Fibroblast of gingiva (primary cell): ENCODE measurements at regions not wholly inside any gene's neighbourhood (a gene's known extent, or its start where the extent isn't known, plus 50 kb on each side); places are given as distances from the start of the nearest gene placed in this dataset.
"Not testable (repeated sequence)": the region's sequence is repeated elsewhere in the genome, so short reads cannot be mapped to it uniquely, and the experiment has no call there.

Experiments
- DNase-seq: peaks from one replicate; pipeline ENCODE4 v3.0.0-alpha.2; 2011; ENCODE audit warnings: low read depth

DNA sequence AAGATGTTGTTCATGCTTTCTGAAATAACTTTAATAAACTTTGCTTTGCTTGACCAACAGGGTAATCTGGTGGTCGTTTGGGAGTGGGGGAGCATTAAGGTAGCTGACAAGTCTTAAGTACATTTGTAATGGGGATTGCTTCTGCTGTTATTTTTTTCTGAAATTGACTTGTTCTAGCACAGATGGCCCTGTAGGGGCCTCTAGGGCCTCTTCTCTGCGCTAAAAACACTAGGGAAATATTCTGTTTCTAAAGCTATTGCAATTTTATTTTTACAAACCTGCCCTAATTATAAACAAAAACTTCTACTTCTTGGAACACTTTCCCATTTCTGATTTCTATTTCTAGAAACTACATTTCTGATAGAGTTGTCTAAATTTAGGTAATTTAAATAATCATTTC lies 191.3 kb upstream of the KCNJ3 start:
- no peak for DNase-seq

DNA sequence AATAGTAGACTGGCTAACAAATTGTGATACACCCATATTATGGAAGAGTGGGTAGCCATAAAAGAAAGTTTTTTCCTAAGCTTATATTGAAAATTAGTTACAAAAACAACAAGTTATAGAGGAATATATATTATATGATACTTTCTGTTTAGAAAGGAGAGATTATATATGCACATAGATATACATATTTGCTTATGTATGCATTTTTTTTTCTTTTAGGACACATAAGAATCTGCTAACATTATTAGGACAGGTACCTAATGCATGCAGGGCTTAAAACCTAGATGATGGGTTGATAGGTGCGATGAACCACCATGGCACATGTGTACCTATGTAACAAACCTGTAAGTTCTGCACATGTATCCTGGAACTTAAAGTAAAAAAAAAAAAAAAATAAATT lies 179.6 kb upstream of the KCNJ3 start:
- no peak for DNase-seq

- DNase-seq, result not testable (repeated sequence)
Measured at GRCh38 chr2:154520951-154521350, 177.5 kb upstream of the KCNJ3 start.

- DNase-seq, result no peak
Measured at GRCh38 chr2:154526234-154526633, 172.3 kb upstream of the KCNJ3 start.

DNA sequence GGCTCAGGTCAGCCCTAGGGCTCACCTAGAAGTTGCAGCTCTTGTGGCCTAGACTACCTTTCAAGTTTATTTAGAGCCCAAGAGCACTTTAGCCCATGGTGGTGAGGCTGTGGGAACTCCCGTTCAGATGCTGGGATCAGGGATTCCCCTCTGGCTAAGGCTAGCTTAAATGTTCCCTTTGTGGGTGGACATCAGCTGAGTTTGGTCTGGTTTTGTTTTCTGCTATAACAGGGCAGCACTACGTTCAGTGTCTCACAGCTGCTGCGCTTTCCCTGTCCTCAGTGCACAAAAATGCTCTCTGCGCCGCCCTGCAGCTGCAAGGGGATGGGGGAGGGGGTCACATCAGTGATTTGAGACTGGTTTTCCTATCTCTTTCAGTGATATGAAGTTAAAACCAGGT lies 170.5 kb upstream of the KCNJ3 start:
- DNase-seq, result no peak

DNA sequence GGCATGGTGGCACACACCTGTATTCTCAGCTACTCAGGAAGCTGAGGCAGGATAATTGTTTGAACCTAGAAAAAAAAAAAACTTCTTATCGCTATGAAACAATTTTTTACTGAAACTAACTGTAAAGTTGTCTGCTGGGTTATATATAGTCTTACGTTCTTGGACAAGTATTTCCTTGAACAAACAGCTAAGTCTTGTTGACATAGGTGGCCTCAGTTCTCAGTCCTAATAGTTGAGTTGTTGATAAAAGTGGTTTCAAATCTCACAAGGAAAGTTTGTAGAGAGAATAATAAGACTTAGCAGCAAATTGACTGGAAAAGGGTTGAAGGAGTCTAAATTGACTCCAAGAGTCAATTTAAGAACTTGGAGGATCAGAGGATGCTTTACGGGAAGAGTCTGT lies 166.5 kb upstream of the KCNJ3 start:
- no peak for DNase-seq

GRCh38 chr2:154532763-154533162 lies 165.7 kb upstream of the KCNJ3 start:
- DNase-seq, result no peak

DNA sequence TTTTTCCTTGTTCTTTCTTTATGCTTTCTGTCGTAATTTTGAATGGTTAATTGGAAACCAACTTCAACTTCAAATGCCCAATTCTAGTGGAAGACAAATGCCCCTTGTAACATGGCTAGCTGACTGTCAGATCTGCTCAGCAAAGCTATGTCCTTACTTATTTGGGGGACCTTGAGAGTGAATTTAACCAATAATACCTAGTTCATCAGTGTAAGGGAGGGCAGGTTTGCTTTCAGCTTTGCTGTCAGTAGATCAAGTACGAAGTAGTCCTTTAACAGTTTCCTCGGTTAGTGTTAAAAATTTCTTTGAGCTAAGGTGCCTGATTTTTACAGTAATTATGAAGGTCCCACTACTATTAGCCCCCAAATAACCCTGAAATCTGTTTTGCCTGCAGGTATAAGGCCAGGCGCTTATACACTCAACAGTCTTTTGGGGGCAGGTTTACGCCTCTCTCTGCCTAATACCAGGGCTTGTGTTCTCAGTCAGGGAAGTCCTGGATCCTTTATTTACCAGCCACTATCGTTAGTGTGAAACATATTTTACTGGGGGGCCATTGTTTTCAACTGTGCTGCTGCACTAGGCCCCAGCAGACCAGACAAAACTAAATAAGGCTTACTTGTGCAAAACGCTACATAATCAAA lies 165.1 kb upstream of the KCNJ3 start:
- DNase-seq, result no peak

GRCh38 chr2:154537024-154537423 lies 161.5 kb upstream of the KCNJ3 start:
- no peak for DNase-seq

DNA sequence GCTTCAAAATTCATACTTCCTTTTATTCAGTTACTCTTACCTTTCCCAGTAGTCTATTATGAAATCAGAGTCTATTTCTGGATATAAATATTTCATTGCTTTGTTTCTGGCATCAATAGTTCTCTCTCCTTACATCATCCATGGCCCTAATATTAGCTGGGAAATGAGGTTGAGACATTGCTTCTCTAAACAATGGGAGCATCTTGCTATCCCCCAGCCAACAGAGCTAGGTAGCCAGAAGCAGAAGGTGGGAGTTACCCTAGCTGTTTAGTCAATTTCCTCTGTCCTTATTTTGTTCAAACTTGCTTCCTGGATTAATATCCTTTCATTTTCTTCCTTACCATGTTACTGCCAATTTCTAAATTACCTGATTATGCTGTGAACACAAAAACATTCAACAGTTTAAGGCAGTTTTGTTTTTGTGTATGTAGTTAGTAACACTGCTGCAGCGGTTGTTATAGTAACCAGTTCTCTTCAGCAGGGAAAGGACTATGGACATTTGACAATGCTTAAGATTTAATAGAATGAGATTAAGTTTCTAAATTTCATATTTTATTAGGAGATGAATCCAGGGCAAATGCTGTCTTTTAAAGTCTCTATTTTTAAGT lies 160.5 kb upstream of the KCNJ3 start:
- no peak for DNase-seq

DNA sequence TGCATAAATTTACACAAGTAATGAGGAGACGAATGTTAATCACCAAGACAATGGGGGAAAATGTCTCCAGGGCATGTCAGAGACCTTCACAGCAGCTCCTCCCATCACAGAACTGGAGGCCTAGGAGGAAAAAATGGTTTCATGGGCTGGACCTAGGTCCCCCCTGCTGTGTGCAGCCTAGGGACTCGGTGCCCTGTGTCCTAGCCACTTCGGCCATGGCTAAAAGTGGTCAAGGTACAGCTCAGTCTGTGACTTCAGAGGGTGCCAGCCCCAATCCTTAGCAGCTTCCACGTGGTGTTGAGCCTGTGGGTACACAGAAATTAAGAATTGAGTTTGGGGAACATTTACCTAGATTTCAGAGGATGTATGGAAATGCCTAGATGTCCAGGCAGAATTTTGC lies 152.2 kb upstream of the KCNJ3 start:
- no peak for DNase-seq

- DNase-seq, result no peak
Measured at GRCh38 chr2:154549869-154550268, 148.6 kb upstream of the KCNJ3 start.

DNA sequence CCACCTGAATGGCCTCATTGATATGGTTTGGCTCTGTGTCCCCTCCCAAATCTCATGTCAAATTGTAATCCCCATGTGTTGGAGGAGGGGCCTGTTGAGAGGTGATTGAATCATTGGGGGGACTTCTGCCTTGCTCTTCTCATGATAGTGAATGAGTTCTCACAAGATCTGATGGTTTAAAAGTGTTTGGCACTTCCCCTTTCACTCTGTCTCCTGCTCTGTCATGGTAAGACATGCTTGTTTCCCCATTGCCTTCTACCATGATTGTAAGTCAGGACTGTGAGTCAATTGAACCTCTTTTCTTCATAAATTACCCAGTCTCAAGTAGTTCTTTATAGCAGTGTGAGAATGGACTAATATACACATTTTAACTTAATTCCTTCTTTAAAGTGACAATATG lies 146.8 kb upstream of the KCNJ3 start:
- no peak for DNase-seq

- DNase-seq, result no peak
Measured at GRCh38 chr2:154554046-154554445, 144.4 kb upstream of the KCNJ3 start.

DNA sequence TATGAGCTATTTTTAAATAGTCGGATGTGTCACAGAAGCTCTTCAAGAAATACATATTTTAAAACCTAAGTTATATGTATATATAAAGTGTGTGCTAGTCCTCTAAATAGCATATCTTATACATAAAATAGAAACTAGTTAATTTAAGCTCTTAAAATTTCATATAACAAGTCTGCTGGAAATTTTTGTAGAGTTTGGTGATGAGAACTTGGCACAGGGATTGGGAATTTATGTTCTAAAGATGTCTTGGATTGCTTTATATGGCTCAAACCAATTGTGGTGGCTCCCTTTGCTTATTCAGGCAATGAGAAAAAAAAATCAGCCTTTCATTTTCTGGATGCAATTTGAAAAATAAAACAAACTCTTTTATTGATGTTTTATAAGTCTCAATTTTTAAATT lies 142.8 kb upstream of the KCNJ3 start:
- no peak for DNase-seq

DNA sequence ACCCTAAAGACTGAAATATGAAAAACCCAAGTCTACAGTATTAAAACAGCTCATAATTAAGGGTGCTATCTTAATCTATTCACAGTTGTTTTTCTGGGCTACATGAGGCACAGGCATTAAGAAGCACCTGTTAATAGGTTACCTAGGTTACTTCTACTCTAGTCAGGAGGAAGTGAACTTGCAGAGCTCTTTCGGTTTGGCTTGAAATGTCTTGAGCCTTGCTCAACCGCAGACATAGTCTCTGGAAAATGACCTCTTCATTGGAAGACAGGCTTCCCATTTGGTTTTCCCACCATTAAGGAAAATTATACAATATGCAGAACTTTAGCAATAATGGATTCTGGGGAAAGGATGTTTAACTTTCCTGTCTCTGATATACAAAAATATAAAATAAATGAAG lies 142.3 kb upstream of the KCNJ3 start:
- no peak for DNase-seq

GRCh38 chr2:154556607-154557006 lies 141.9 kb upstream of the KCNJ3 start:
- no peak for DNase-seq

GRCh38 chr2:154557906-154558305 lies 140.6 kb upstream of the KCNJ3 start:
- no peak for DNase-seq

DNA sequence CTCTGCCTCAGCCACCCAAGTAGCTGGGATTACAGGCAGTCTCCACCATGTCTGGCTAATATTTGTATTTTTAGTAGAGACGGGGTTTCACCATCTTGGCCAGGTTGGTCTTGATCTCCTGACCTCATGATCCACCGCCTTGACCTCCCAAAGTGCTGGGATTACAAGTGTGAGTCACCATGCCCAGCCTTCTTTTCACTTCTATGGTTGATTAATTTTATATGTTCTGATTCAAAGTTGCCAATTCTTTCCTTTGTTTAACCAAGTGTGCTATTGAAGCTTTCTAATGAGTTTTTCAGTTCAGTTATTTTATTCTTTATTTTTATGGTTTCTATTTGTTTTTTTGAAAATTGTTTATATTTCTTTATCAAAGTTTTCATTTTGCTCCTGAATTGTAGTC lies 133.1 kb upstream of the KCNJ3 start:
- no peak for DNase-seq

DNA sequence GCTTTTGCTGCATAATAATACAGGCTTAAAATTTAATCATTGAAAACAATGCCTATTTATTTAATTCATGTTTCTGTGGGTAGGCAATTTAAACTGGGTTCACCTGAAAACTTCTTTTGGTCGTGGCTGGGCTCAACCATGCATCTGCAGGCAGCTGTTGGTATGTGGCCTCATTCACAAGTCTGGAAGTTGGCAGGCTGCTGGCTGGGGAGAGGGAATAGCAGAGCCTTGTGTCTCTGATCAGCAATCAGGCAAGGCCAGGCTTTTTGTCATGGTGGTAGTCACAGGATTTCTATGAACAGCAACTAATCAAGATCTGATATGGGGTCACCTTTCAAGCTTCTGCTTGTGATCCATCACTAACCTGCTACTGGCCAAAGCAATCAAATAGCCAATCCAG lies 130.1 kb upstream of the KCNJ3 start:
- DNase-seq, result no peak

DNA sequence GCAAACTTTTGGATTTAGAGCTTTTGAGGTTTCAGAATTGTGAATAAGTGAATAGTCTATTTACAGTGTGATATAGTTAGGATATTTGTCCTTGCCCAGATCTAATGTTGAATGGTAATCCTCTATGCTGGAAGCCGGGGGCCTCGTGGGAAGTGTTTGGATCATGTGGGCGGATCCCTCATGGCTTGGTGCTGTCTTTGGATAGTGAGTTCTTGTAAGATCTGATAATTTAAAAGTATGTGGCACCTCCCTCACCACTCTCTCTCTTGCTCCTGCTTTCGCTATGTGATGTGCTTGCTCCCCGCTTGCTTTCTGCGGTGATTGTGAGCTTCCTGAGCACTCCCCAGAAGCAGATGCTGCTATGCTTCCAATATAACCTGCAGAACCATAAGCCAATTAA lies 128.0 kb upstream of the KCNJ3 start:
- no peak for DNase-seq

DNA sequence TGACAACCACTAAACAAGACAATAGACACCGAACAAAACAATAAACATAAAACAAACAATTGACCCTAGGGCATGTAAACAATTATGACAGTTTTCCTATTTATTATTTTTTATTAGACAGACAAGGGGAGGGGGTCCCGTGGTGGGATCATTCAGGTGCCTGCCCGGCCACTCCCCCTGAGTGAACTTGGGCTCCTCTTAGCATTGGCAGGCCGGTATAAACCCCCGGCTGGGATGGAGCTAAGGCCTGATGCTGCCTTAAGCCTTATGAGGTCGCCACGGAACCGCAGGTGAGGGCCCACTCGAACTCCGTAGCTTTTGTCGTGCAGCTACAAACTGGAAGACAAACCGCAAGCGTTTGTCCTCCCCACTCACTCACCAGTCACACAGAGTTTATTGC lies 121.8 kb upstream of the KCNJ3 start:
- DNase-seq, result not testable (repeated sequence)

DNA sequence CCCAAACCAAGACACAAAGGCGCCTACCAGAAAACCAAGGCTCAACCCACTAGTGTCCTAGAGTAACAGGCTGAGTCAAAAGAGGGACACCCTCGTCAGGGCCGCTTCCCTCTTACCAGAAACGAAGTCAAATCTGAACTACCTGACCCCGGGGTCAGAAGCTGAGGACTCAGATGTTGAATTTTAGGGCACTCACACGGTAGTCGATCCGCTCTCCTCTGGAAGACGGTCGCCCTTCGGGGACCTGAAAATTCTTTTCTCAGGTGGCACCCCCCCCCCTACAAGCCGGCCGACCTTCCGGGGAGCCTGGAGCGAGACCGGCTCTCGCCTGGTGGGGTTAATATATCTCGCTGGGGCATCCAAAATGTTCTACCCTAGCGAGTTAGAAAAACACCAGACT lies 121.1 kb upstream of the KCNJ3 start:
- no peak for DNase-seq

DNA sequence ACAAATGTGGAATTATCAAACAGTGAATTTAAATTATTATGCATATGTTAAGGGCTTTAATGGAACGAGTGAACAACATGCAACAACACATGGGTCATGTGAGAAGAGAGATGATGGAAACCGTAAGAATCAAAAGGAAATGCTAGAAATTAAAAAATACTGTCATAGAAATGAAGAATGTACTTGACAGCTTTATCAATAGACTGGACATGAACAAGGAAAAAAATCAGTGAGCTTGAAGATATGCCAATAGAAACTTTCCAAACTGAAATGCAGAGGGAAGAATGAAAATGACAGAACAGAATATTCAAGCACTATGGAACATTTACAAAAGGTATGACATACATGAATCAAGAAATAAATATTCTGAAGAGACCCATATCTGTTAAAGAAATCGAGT lies 117.7 kb upstream of the KCNJ3 start:
- DNase-seq, result no peak
